Muscle layer of colon (tissue), 2 donors: ENCODE measurements at regions not wholly inside any gene's neighbourhood (a gene's known extent, or its start where the extent isn't known, plus 50 kb on each side); places are given as distances from the start of the nearest gene placed in this dataset.

Source experiments
- H3K27ac ChIP-seq: one replicate; pipeline ENCODE4 v1.7.0; 2013; ENCODE audit warnings: low read depth, mild to moderate bottlenecking, low read length, moderate library complexity
- H3K27me3 ChIP-seq, 2 donors: one replicate each; pipeline ENCODE4 v1.7.0; 2013; ENCODE audit warnings: low read length in 2 of 2, mild to moderate bottlenecking in 2 of 2; ENCODE audit not compliant: insufficient read depth in 2 of 2, control insufficient read depth in 1 of 2
- H3K36me3 ChIP-seq: one replicate; pipeline ENCODE4 v1.7.0; 2013; ENCODE audit warnings: mild to moderate bottlenecking, low read length; ENCODE audit not compliant: insufficient read depth
- H3K4me1 ChIP-seq: one replicate; pipeline ENCODE4 v1.7.0; 2013; ENCODE audit warnings: mild to moderate bottlenecking, low read length; ENCODE audit not compliant: insufficient read depth
- H3K4me3 ChIP-seq, 2 donors: one replicate each; pipeline ENCODE4 v1.7.0; 2013; ENCODE audit warnings: low read length in 2 of 2, low read depth in 1 of 2, mild to moderate bottlenecking in 1 of 2, moderate library complexity in 1 of 2
- H3K9ac ChIP-seq: one replicate; pipeline ENCODE4 v1.7.0; 2013; ENCODE audit warnings: low read length
- H3K9me3 ChIP-seq: one replicate; pipeline ENCODE4 v1.7.0; 2013; ENCODE audit warnings: mild to moderate bottlenecking, low read length
- donor health status: abdominal sarcoma.
- donor health status: Adenocarcinoma of cecum.

- H3K27me3 ChIP-seq = peaks cover 0 to 4% of the 10 kb centered on the region in 2 donors
- H3K27ac ChIP-seq = no peak overlapping the region
- H3K9me3 ChIP-seq = no peaks in the 10 kb centered on the region
- H3K36me3 ChIP-seq = no peaks in the 10 kb centered on the region
- no peaks in the 10 kb centered on the region for H3K4me1 ChIP-seq
- H3K4me3 ChIP-seq = no peak overlapping the region
- no peak overlapping the region for H3K9ac ChIP-seq
Measured at GRCh38 chr7:68449816-68450215, 1148.5 kb upstream of the AUTS2 start.

- H3K4me3 ChIP-seq = no peak overlapping the region
- no peaks in the 10 kb centered on the region for H3K36me3 ChIP-seq
- no peak overlapping the region for H3K9ac ChIP-seq
- no peaks in the 10 kb centered on the region for H3K4me1 ChIP-seq
- H3K27me3 ChIP-seq = no peaks in the 10 kb centered on the region
- H3K27ac ChIP-seq = no peak overlapping the region
- no peaks in the 10 kb centered on the region for H3K9me3 ChIP-seq
Measured at GRCh38 chr7:68454931-68455330, 1143.3 kb upstream of the AUTS2 start.

GRCh38 chr7:68456469-68456868 is 1141.8 kb upstream of the AUTS2 start:
- no peak overlapping the region for H3K9ac ChIP-seq
- H3K4me1 ChIP-seq = no peaks in the 10 kb centered on the region
- no peaks in the 10 kb centered on the region for H3K27me3 ChIP-seq
- no peak overlapping the region for H3K27ac ChIP-seq
- H3K9me3 ChIP-seq = no peaks in the 10 kb centered on the region
- no peaks in the 10 kb centered on the region for H3K36me3 ChIP-seq
- no peak overlapping the region for H3K4me3 ChIP-seq

- no peaks in the 10 kb centered on the region for H3K27me3 ChIP-seq
- no peak overlapping the region for H3K4me3 ChIP-seq
- no peaks in the 10 kb centered on the region for H3K36me3 ChIP-seq
- H3K4me1 ChIP-seq = no peaks in the 10 kb centered on the region
- H3K9me3 ChIP-seq = no peaks in the 10 kb centered on the region
- H3K9ac ChIP-seq = no peak overlapping the region
- no peak overlapping the region for H3K27ac ChIP-seq
Measured at GRCh38 chr7:68457481-68457880, 1140.8 kb upstream of the AUTS2 start.

GRCh38 chr7:68458010-68458908 is 1140.0 kb upstream of the AUTS2 start:
- H3K4me1 ChIP-seq = no peaks in the 10 kb centered on the region
- no peaks in the 10 kb centered on the region for H3K27me3 ChIP-seq
- H3K9me3 ChIP-seq = no peaks in the 10 kb centered on the region
- H3K9ac ChIP-seq = no peak overlapping the region
- H3K27ac ChIP-seq = no peak overlapping the region
- no peaks in the 10 kb centered on the region for H3K36me3 ChIP-seq
- H3K4me3 ChIP-seq = no peak overlapping the region

- H3K27ac ChIP-seq = no peak overlapping the region
- H3K9ac ChIP-seq = no peak overlapping the region
- no peak overlapping the region for H3K4me3 ChIP-seq
- H3K27me3 ChIP-seq = no peaks in the 10 kb centered on the region
- no peaks in the 10 kb centered on the region for H3K36me3 ChIP-seq
- no peaks in the 10 kb centered on the region for H3K9me3 ChIP-seq
- H3K4me1 ChIP-seq = no peaks in the 10 kb centered on the region
Measured at GRCh38 chr7:68461430-68461829, 1136.8 kb upstream of the AUTS2 start.

- H3K27ac ChIP-seq = no peak overlapping the region
- H3K9ac ChIP-seq = no peak overlapping the region
- no peaks in the 10 kb centered on the region for H3K27me3 ChIP-seq
- no peak overlapping the region for H3K4me3 ChIP-seq
- no peaks in the 10 kb centered on the region for H3K9me3 ChIP-seq
- H3K36me3 ChIP-seq = no peaks in the 10 kb centered on the region
- no peaks in the 10 kb centered on the region for H3K4me1 ChIP-seq
Measured at GRCh38 chr7:68470836-68471435, 1127.3 kb upstream of the AUTS2 start.

- no peaks in the 10 kb centered on the region for H3K9me3 ChIP-seq
- no peaks in the 10 kb centered on the region for H3K4me1 ChIP-seq
- H3K4me3 ChIP-seq = no peak overlapping the region
- H3K36me3 ChIP-seq = no peaks in the 10 kb centered on the region
- H3K27ac ChIP-seq = no peak overlapping the region
- H3K27me3 ChIP-seq = no peaks in the 10 kb centered on the region
- no peak overlapping the region for H3K9ac ChIP-seq
Measured at GRCh38 chr7:68472688-68473087, 1125.6 kb upstream of the AUTS2 start.

- Histone ChIP-seq H3K27me3 (no peaks in the 10 kb centered on the region), H3K9me3 (no peaks in the 10 kb centered on the region), H3K36me3 (no peaks in the 10 kb centered on the region), H3K27ac (no peak overlapping the region), H3K4me1 (no peaks in the 10 kb centered on the region), H3K4me3 (no peak overlapping the region), H3K9ac (no peak overlapping the region)
Measured at GRCh38 chr7:68474661-68475216, 1123.5 kb upstream of the AUTS2 start.

- Histone ChIP-seq H3K4me1 (no peaks in the 10 kb centered on the region), H3K27ac (no peak overlapping the region), H3K27me3 (no peaks in the 10 kb centered on the region), H3K9me3 (no peaks in the 10 kb centered on the region), H3K36me3 (no peaks in the 10 kb centered on the region), H3K9ac (no peak overlapping the region), H3K4me3 (no peak overlapping the region)
Measured at GRCh38 chr7:68476966-68477365, 1121.3 kb upstream of the AUTS2 start.

- no peak overlapping the region for H3K27ac ChIP-seq
- H3K4me3 ChIP-seq = no peak overlapping the region
- H3K4me1 ChIP-seq = no peaks in the 10 kb centered on the region
- no peaks in the 10 kb centered on the region for H3K27me3 ChIP-seq
- no peaks in the 10 kb centered on the region for H3K9me3 ChIP-seq
- no peaks in the 10 kb centered on the region for H3K36me3 ChIP-seq
- H3K9ac ChIP-seq = no peak overlapping the region
Measured at GRCh38 chr7:68478326-68478725, 1119.9 kb upstream of the AUTS2 start.
